ENCODE measurements at regions not wholly inside any gene's neighbourhood (a gene's known extent, or its start where the extent isn't known, plus 50 kb on each side); places are given as distances from the start of the nearest gene placed in this dataset.

GRCh38 chr15:93837450-93837849 is 393.9 kb upstream of the MCTP2 start:
- 80% methylated on average over 3 of the region's 3 CpGs; no CpG with 5 or more reads in 1 of the 2 experiments for WGBS, 2 experiments (ENCODE audit: extremely low coverage in 1 of 2, insufficient coverage in 1 of 2, insufficient read length in 1 of 2, insufficient replicate concordance in 2 of 2, low coverage in 1 of 2, low lambda C conversion rate in 2 of 2, missing lambda C conversion rate in 1 of 2)
- Histone ChIP-seq H4K5ac (ENCODE audit: insufficient read length, low read depth, low read length) (no peak overlapping the region), H2BK12ac (ENCODE audit: low read depth, low read length) (0 out of 2 replicates have a peak overlapping the region, but pooled peaks have one; percentile 21), H4K91ac (replicated peaks; ENCODE audit: insufficient read length, low read length) (no peak overlapping the region), H2BK5ac (ENCODE audit: low read depth, low read length) (peak overlapping the region; percentile 2; the same call in 1 of the 2 replicates), H3K18ac (ENCODE audit: extremely low read depth, low read length) (peak overlapping the region; percentile 65; the same call in 1 of the 2 replicates), H3K36me3 (ENCODE audit: control insufficient read depth in 2 of 4, insufficient read depth in 4 of 4, low read length in 3 of 4) (no peaks in the 10 kb centered on the region), H4K20me1 (replicated peaks in 1 of 2; ENCODE audit: control insufficient read depth in 1 of 2, insufficient read depth in 2 of 2, low read length in 2 of 2) (no peaks in the 10 kb centered on the region), H2BK20ac (ENCODE audit: low read length) (peak overlapping the region; percentile 21; the same call in 1 of the 2 replicates), H3K23me2 (ENCODE audit: low read depth, low read length) (no peaks in the 10 kb centered on the region), H3K79me2 (ENCODE audit: control insufficient read depth in 1 of 2, insufficient read depth in 2 of 2, low read length in 2 of 2) (no peaks in the 10 kb centered on the region), H2AK5ac (ENCODE audit: low read depth, low read length) (no peak overlapping the region), H2BK15ac (ENCODE audit: low read length) (no peak overlapping the region), H3K9me3 (ENCODE audit: insufficient read depth in 2 of 2, low read depth in 1 of 2, low read length in 1 of 2) (0 out of 4 replicates have a peak, but pooled peaks cover 0 to 5% of the 10 kb centered on the region in 2 experiments), H4K8ac (ENCODE audit: extremely low read depth, insufficient read depth, low read length) (no peak overlapping the region), H2BK120ac (replicated peaks; ENCODE audit: low read depth, low read length) (no peak overlapping the region), H2AFZ (ENCODE audit: low read length) (no peak overlapping the region; the same call in 1 of the 2 replicates), H3K79me1 (ENCODE audit: low read depth, low read length) (no peaks in the 10 kb centered on the region), H3K4ac (replicated peaks; ENCODE audit: insufficient read length, low read depth, low read length) (no peak overlapping the region), H3K14ac (ENCODE audit: insufficient read length) (no peak overlapping the region), H3K27me3 (replicated peaks in 1 of 4; ENCODE audit: control insufficient read depth in 3 of 4, extremely low read depth in 1 of 4, insufficient read depth in 3 of 4, low read length in 3 of 4) (no peaks in the 10 kb centered on the region), H3K56ac (replicated peaks; ENCODE audit: insufficient read length, low read depth, low read length) (no peak overlapping the region), H3K9ac (replicated peaks in 1 of 4; ENCODE audit: extremely low read depth in 1 of 4, low read depth in 3 of 4, low read length in 3 of 4) (no peak overlapping the region), H3K4me2 (ENCODE audit: insufficient read depth in 1 of 2, low read depth in 2 of 2, low read length in 2 of 2) (no peak overlapping the region), H3K23ac (ENCODE audit: insufficient read length) (no peak overlapping the region), H3K4me1 (replicated peaks in 1 of 4; ENCODE audit: control insufficient read depth in 3 of 4, insufficient read depth in 4 of 4, low read length in 3 of 4) (peaks cover 0 to 7% (median 4%) of the 10 kb centered on the region in 4 experiments; a peak in 5 of 7 replicates), H3K27ac (ENCODE audit: low read depth, low read length) (no peak overlapping the region), H3K4me3 (ENCODE audit: extremely low read depth in 1 of 4, insufficient read depth in 2 of 4, low read depth in 3 of 4, low read length in 4 of 4) (0 out of 8 replicates have a peak overlapping the region, but pooled peaks of 1 of the 4 experiments have one; percentile 13)
- ChIA-PET CTCF (ENCODE audit: partially characterized antibody) (interaction anchor here (1.1 kb wide), 1 partner anchor 63 kb away, joined by 4 read pairs; no protein-coding TSS in a partner anchor), POLR2A (ENCODE audit: partially characterized antibody) (no interaction called here)
- no peak for TF ChIP-seq PHF8 (conservative IDR thresholded peaks at IDR 0.05; ENCODE audit: low read depth, low read length)
- TF ChIP-seq MAX (IDR thresholded peaks at IDR 0.05), result no peak
- TF ChIP-seq JUN (IDR thresholded peaks at IDR 0.05; ENCODE audit: low read depth, low read length), result no peak
- no peak for TF ChIP-seq SIRT6 (IDR thresholded peaks at IDR 0.05; ENCODE audit: low read length)
- no peak for TF ChIP-seq NRF1 (IDR thresholded peaks at IDR 0.05; ENCODE audit: low read depth, low read length)
- no peak for TF ChIP-seq ZNF274 (IDR thresholded peaks at IDR 0.05; ENCODE audit: borderline replicate concordance, extremely low read depth, low read length)
- no peak for TF ChIP-seq SRF (IDR thresholded peaks at IDR 0.05; ENCODE audit: low read depth, low read length)
- TF ChIP-seq TAF7 (optimal IDR thresholded peaks at IDR 0.05; ENCODE audit: borderline replicate concordance, low read depth, low read length), result no peak
- TF ChIP-seq BCL11A (IDR thresholded peaks at IDR 0.05; ENCODE audit: low read depth in 2 of 2, low read length in 2 of 2), result no peak
- FAIRE-seq (no peak), DNase-seq (ENCODE audit: low read depth in 1 of 2, low spot score in 2 of 2) (no peak)

Measured in H1 (cell line).